ENCODE measurements at regions not wholly inside any gene's neighbourhood (a gene's known extent, or its start where the extent isn't known, plus 50 kb on each side); places are given as distances from the start of the nearest gene placed in this dataset.

DNA sequence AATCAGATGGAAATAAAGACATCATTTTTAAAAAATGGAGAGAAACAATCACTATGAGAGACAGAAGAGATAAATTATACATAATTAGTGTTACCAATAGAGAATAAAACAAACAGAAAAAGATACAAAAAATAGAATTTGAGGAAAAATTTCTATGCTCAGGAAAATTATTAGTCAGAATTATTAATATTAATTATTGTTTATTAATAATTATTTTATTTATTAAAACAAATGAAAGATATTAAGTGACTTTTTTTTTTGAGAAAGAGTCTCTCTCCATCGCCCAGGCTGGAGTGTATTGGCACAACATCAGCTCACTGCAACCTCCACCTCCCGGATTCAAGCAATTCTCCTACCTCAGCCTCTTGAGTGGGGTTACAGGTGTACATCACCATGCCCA, 299.8 kb upstream of the NR5A2 start:
- Histone ChIP-seq H3K36me3 (ENCODE audit: insufficient read depth) (no peaks in the 10 kb centered on the region), H3K4me1 (ENCODE audit: low read depth, poor library complexity, severe bottlenecking) (no peaks in the 10 kb centered on the region), H3K27ac (no peak overlapping the region), H2AFZ (ENCODE audit: low read depth) (no peak overlapping the region), H3K79me2 (ENCODE audit: insufficient read depth, low read depth) (no peaks in the 10 kb centered on the region), H3K4me3 (IDR thresholded peaks at IDR 0.05; ENCODE audit: insufficient read depth, low read depth, low read length) (no peak overlapping the region), H4K20me1 (ENCODE audit: insufficient read depth) (no peaks in the 10 kb centered on the region), H3K4me2 (no peak overlapping the region), H3K27me3 (ENCODE audit: insufficient read depth, low read depth) (no peaks in the 10 kb centered on the region), H3K9ac (no peak overlapping the region)
- TF ChIP-seq, protein P1, sequence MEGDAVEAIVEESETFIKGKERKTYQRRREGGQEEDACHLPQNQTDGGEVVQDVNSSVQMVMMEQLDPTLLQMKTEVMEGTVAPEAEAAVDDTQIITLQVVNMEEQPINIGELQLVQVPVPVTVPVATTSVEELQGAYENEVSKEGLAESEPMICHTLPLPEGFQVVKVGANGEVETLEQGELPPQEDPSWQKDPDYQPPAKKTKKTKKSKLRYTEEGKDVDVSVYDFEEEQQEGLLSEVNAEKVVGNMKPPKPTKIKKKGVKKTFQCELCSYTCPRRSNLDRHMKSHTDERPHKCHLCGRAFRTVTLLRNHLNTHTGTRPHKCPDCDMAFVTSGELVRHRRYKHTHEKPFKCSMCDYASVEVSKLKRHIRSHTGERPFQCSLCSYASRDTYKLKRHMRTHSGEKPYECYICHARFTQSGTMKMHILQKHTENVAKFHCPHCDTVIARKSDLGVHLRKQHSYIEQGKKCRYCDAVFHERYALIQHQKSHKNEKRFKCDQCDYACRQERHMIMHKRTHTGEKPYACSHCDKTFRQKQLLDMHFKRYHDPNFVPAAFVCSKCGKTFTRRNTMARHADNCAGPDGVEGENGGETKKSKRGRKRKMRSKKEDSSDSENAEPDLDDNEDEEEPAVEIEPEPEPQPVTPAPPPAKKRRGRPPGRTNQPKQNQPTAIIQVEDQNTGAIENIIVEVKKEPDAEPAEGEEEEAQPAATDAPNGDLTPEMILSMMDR (conservative IDR thresholded peaks at IDR 0.05; ENCODE audit: low read depth, low read length): no peak

DNA sequence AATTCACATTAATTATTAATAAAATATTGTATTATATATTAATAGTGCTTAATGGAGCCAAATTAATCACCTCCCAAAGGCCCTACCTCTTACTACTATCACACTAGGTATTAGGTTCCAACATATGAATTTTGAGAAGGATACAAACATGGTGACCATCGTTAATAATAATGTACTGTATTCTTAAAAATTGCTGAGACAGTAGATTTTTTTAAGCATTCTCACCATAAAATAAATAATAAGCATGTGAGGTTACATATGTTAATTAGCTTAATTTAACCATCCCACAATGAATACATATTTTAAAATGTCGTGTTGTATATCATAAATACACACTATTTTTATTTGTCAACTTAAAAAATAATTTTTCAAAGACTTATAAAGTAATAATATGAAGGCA, 299.2 kb upstream of the NR5A2 start:
- H3K27ac ChIP-seq: no peak overlapping the region
- TF ChIP-seq, protein P1 (conservative IDR thresholded peaks at IDR 0.05; ENCODE audit: low read depth, low read length): no peak
- H2AFZ ChIP-seq (ENCODE audit: low read depth): no peak overlapping the region
- H4K20me1 ChIP-seq (ENCODE audit: insufficient read depth): no peaks in the 10 kb centered on the region
- H3K27me3 ChIP-seq (ENCODE audit: insufficient read depth, low read depth): no peaks in the 10 kb centered on the region
- H3K36me3 ChIP-seq (ENCODE audit: insufficient read depth): no peaks in the 10 kb centered on the region
- H3K79me2 ChIP-seq (ENCODE audit: insufficient read depth, low read depth): no peaks in the 10 kb centered on the region
- H3K4me2 ChIP-seq: no peak overlapping the region
- no peak overlapping the region for H3K9ac ChIP-seq
- H3K4me1 ChIP-seq (ENCODE audit: low read depth, poor library complexity, severe bottlenecking): no peaks in the 10 kb centered on the region
- no peak overlapping the region for H3K4me3 ChIP-seq (IDR thresholded peaks at IDR 0.05; ENCODE audit: insufficient read depth, low read depth, low read length)

DNA sequence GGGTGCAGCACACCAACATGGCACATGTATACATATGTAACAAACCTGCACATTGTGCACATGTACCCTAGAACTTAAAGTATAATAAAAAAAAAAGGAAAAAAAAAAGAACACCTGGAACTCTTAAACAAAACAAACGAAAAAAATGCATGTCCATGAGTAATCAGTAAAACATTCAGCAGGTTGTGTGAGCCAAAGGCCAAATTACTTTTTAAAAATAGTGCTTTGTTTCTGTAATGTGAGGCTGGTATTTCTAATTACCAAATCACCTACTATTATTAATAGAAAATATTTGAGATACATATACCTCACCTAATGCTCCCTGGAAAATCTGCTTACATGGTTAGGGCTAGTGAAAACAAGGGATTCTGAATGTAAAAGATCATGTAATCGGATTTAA, 294.4 kb upstream of the NR5A2 start:
- no peaks in the 10 kb centered on the region for H3K36me3 ChIP-seq (ENCODE audit: insufficient read depth)
- no peak overlapping the region for H3K4me3 ChIP-seq (IDR thresholded peaks at IDR 0.05; ENCODE audit: insufficient read depth, low read depth, low read length)
- no peaks in the 10 kb centered on the region for H4K20me1 ChIP-seq (ENCODE audit: insufficient read depth)
- no peaks in the 10 kb centered on the region for H3K27me3 ChIP-seq (ENCODE audit: insufficient read depth, low read depth)
- H2AFZ ChIP-seq (ENCODE audit: low read depth): no peak overlapping the region
- H3K4me1 ChIP-seq (ENCODE audit: low read depth, poor library complexity, severe bottlenecking): no peaks in the 10 kb centered on the region
- no peaks in the 10 kb centered on the region for H3K79me2 ChIP-seq (ENCODE audit: insufficient read depth, low read depth)
- H3K4me2 ChIP-seq: no peak overlapping the region
- no peak overlapping the region for H3K9ac ChIP-seq
- TF ChIP-seq, protein P1 (conservative IDR thresholded peaks at IDR 0.05; ENCODE audit: low read depth, low read length): no peak
- H3K27ac ChIP-seq: no peak overlapping the region

DNA sequence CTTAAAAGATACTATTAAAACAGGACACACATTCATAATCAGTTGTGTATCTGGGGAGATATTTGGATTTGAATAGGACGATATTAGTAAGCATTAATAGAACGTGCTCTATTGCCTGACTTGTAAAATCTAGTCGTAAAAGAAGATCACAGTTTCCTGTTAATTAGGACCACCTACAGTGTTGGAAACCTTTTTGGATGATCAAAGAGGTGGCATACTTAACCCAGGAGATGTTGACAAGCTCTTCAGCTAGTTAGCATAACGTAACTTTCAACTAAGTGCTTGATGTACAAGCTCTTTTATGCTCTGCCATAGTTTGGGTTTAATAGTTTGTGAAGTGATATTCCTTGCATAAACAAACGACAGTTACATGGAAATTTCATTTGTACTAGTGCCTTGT, 293.3 kb upstream of the NR5A2 start:
- H3K79me2 ChIP-seq (ENCODE audit: insufficient read depth, low read depth): no peaks in the 10 kb centered on the region
- TF ChIP-seq, protein P1 (conservative IDR thresholded peaks at IDR 0.05; ENCODE audit: low read depth, low read length): no peak
- no peak overlapping the region for H2AFZ ChIP-seq (ENCODE audit: low read depth)
- H3K4me2 ChIP-seq: no peak overlapping the region
- H3K36me3 ChIP-seq (ENCODE audit: insufficient read depth): no peaks in the 10 kb centered on the region
- no peak overlapping the region for H3K4me3 ChIP-seq (IDR thresholded peaks at IDR 0.05; ENCODE audit: insufficient read depth, low read depth, low read length)
- H3K4me1 ChIP-seq (ENCODE audit: low read depth, poor library complexity, severe bottlenecking): no peaks in the 10 kb centered on the region
- H3K27me3 ChIP-seq (ENCODE audit: insufficient read depth, low read depth): no peaks in the 10 kb centered on the region
- no peaks in the 10 kb centered on the region for H4K20me1 ChIP-seq (ENCODE audit: insufficient read depth)
- H3K27ac ChIP-seq: no peak overlapping the region
- H3K9ac ChIP-seq: no peak overlapping the region

DNA sequence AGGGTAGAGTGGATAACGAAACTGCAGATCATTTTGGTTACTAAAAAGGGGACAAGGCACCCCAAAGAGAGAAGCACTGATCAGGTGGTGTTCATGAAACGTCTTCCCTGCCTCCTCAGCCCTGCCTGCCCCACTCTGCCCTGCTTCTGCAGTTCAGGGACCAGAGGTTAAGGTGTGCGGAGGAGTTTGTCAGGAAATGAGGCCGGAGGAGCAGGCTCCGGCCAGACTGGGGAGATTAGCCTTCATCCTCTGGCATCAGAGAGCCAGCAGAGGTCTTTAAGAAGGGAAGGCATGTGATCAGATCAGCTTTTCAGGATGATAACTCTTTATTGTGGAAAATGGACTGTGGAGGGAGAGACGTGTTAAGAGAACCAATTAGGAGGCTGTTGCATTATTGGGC, 291.9 kb upstream of the NR5A2 start:
- TF ChIP-seq, protein P1 (conservative IDR thresholded peaks at IDR 0.05; ENCODE audit: low read depth, low read length): no peak
- no peaks in the 10 kb centered on the region for H3K79me2 ChIP-seq (ENCODE audit: insufficient read depth, low read depth)
- H2AFZ ChIP-seq (ENCODE audit: low read depth): no peak overlapping the region
- H3K9ac ChIP-seq: no peak overlapping the region
- no peaks in the 10 kb centered on the region for H3K4me1 ChIP-seq (ENCODE audit: low read depth, poor library complexity, severe bottlenecking)
- no peak overlapping the region for H3K4me3 ChIP-seq (IDR thresholded peaks at IDR 0.05; ENCODE audit: insufficient read depth, low read depth, low read length)
- H3K36me3 ChIP-seq (ENCODE audit: insufficient read depth): no peaks in the 10 kb centered on the region
- no peak overlapping the region for H3K4me2 ChIP-seq
- no peak overlapping the region for H3K27ac ChIP-seq
- H4K20me1 ChIP-seq (ENCODE audit: insufficient read depth): no peaks in the 10 kb centered on the region
- no peaks in the 10 kb centered on the region for H3K27me3 ChIP-seq (ENCODE audit: insufficient read depth, low read depth)
